ENCODE measurements at regions not wholly inside any gene's neighbourhood (a gene's known extent, or its start where the extent isn't known, plus 50 kb on each side); places are given as distances from the start of the nearest gene placed in this dataset.

DNA sequence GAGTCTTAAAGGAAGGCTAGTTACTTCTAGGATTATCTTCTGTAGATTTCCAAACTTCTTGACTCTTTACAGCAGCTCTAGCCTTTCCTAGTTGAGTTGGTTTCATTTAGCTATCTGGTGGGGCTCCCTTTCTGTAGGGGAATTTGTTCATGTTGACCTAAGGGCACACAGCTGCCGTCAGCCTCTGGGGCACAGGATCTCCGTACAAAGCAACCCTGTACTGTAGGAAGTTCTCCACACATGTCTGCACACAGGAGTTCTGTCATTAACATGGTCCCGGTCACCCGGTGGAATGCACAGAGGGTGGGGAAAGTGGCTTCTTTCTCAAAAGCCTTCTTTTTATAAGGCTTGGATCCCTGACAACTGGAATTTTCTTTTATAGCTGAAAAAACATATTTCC is 88.7 kb upstream of the TNIK start:
- no peak overlapping the region for H2BK20ac ChIP-seq (ENCODE audit: low read depth, low read length, poor library complexity, severe bottlenecking)
- H3K23ac ChIP-seq (ENCODE audit: insufficient read length, low read depth, low read length) = no peak overlapping the region
- H4K20me1 ChIP-seq (ENCODE audit: control insufficient read depth, insufficient read depth, insufficient read length) = no peaks in the 10 kb centered on the region
- no peak overlapping the region for H3K4ac ChIP-seq (ENCODE audit: low read depth, low read length)
- no peak overlapping the region for H3K27ac ChIP-seq (ENCODE audit: insufficient read length, low read depth, low read length)
- H4K91ac ChIP-seq (ENCODE audit: insufficient read length, low read depth, low read length) = no peak overlapping the region
- no peaks in the 10 kb centered on the region for H3K36me3 Mint-ChIP-seq (ENCODE audit: insufficient read depth in 1 of 3, low read depth in 3 of 3)
- no CpG with 5 or more reads among the region's 4 CpGs for WGBS (ENCODE audit: extremely low coverage, insufficient read length, low lambda C conversion rate)
- H3T11ph ChIP-seq (ENCODE audit: low read length) = no peak overlapping the region
- H2AK5ac ChIP-seq (ENCODE audit: insufficient read length, low read length) = no peak overlapping the region
- no peak overlapping the region for H2BK120ac ChIP-seq (ENCODE audit: low read depth, low read length, poor library complexity, severe bottlenecking)
- no peaks in the 10 kb centered on the region for H3K9me3 ChIP-seq (ENCODE audit: control insufficient read depth, low read depth, low read length)
- no peaks in the 10 kb centered on the region for H3K23me2 ChIP-seq (ENCODE audit: insufficient read length, low read depth, low read length, poor library complexity, severe bottlenecking)
- H3K4me2 ChIP-seq (ENCODE audit: insufficient read depth, insufficient read length, low read length) = no peak overlapping the region
- TF ChIP-seq, protein P1, sequence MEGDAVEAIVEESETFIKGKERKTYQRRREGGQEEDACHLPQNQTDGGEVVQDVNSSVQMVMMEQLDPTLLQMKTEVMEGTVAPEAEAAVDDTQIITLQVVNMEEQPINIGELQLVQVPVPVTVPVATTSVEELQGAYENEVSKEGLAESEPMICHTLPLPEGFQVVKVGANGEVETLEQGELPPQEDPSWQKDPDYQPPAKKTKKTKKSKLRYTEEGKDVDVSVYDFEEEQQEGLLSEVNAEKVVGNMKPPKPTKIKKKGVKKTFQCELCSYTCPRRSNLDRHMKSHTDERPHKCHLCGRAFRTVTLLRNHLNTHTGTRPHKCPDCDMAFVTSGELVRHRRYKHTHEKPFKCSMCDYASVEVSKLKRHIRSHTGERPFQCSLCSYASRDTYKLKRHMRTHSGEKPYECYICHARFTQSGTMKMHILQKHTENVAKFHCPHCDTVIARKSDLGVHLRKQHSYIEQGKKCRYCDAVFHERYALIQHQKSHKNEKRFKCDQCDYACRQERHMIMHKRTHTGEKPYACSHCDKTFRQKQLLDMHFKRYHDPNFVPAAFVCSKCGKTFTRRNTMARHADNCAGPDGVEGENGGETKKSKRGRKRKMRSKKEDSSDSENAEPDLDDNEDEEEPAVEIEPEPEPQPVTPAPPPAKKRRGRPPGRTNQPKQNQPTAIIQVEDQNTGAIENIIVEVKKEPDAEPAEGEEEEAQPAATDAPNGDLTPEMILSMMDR (conservative IDR thresholded peaks at IDR 0.05) = no peak
- H2BK5ac ChIP-seq (ENCODE audit: insufficient read length, low read length) = no peak overlapping the region
- peaks cover 3 to 7% of the 10 kb centered on the region in 2 experiments; a peak in 1 of 4 replicates for H3K4me1 Mint-ChIP-seq
- no peak for DNase-seq
- peaks cover 4% of the 10 kb centered on the region; the same call in 1 of the 2 replicates for H3K4me1 ChIP-seq (ENCODE audit: insufficient read depth, low read length)
- no peak overlapping the region for H3K27ac Mint-ChIP-seq
- H3K4me3 Mint-ChIP-seq = no peak overlapping the region
- no peaks in the 10 kb centered on the region; a peak in 1 of 5 replicates for H3K9me3 Mint-ChIP-seq
- no peak overlapping the region for H3K18ac ChIP-seq (ENCODE audit: insufficient read length, low read depth, low read length)
- no peak overlapping the region for H4K5ac ChIP-seq (ENCODE audit: insufficient read length, low read depth, low read length)
- no peak overlapping the region for H3K14ac ChIP-seq (ENCODE audit: insufficient read depth, low read length)
- H3K27me3 Mint-ChIP-seq (ENCODE audit: low read depth) = no peaks in the 10 kb centered on the region
- H2BK12ac ChIP-seq (ENCODE audit: insufficient read length, low read depth, low read length) = no peak overlapping the region
- no peak overlapping the region for H2BK15ac ChIP-seq (ENCODE audit: low read depth, low read length)
- no peak overlapping the region for H4K8ac ChIP-seq (replicated peaks; ENCODE audit: insufficient read length, low read depth, low read length)
- H3K27me3 ChIP-seq (ENCODE audit: insufficient read depth, low read length) = no peaks in the 10 kb centered on the region
- no peak overlapping the region for H2AFZ ChIP-seq (ENCODE audit: low read length)
- no peaks in the 10 kb centered on the region for H3K79me1 ChIP-seq (ENCODE audit: insufficient read depth, low read depth, low read length, poor library complexity, severe bottlenecking)
- no peak overlapping the region for H3K56ac ChIP-seq (ENCODE audit: insufficient read length, low read depth, low read length)
- 0 out of 2 replicates have a peak, but pooled peaks cover 2% of the 10 kb centered on the region for H3K79me2 ChIP-seq (ENCODE audit: insufficient read depth, low read length)
- H3K9ac ChIP-seq (ENCODE audit: extremely low read depth, insufficient read length, low read length) = no peak overlapping the region
